ENCODE measurements at regions not wholly inside any gene's neighbourhood (a gene's known extent, or its start where the extent isn't known, plus 50 kb on each side); places are given as distances from the start of the nearest gene placed in this dataset.

DNA sequence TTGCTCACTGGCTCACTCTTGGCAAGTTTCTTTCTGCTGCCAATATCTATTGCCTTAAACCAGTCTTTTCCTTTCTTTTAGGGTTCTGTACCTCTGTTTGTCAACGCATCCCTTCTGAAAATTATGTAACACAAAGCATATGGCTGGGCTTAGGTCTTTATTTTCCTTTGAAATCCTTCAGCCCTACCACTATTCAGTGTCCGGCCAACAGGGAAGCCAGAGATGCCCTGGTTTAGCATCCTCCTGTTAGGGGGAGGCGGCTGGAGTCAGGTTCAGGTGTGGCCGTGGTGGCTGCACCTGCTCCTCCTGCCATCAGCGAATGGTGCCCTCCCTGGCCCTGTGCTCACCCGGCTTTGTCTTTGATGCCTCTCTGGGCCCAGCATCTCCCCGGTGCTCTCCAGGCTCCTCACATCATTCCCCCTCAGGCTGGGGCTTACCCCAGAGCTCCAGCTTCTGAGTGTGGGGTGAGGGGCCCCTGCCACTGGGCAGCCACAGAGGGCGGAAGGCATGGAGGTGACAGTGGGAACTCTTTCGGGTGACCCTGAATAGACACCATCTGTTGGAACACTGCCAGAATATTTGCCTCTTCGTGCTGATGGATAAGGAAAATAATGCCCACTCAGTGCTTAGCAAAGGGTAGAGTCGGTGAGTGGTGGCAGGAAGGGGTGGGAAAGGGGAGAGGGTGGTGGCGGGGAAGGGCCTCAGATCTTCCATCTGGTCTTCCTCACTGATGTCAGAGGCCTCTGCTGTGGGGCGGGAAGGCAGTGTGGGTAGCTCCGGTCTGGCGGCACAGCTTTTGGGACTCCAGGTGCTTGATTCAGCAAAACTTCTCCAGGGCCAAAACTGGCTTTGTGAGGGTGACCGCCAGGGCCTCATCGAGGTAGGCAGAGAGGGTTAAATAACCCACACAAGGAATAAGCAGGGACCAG lies 97.2 kb downstream of the DACT2 start:
- Mint-ChIP-seq H3K27me3 (ENCODE audit: low read depth) (no peaks in the 10 kb centered on the region), H3K4me3 (no peak overlapping the region), H3K9me3 (peaks cover 3% of the 10 kb centered on the region; the same call in 1 of the 2 replicates), H3K36me3 (no peaks in the 10 kb centered on the region), H3K27ac (no peak overlapping the region), H3K4me1 (peaks cover 20% of the 10 kb centered on the region)
- ChIA-PET CTCF (no interaction called here), POLR2A (no interaction called here)
- no peak for ATAC-seq
- TF ChIP-seq, protein P1, sequence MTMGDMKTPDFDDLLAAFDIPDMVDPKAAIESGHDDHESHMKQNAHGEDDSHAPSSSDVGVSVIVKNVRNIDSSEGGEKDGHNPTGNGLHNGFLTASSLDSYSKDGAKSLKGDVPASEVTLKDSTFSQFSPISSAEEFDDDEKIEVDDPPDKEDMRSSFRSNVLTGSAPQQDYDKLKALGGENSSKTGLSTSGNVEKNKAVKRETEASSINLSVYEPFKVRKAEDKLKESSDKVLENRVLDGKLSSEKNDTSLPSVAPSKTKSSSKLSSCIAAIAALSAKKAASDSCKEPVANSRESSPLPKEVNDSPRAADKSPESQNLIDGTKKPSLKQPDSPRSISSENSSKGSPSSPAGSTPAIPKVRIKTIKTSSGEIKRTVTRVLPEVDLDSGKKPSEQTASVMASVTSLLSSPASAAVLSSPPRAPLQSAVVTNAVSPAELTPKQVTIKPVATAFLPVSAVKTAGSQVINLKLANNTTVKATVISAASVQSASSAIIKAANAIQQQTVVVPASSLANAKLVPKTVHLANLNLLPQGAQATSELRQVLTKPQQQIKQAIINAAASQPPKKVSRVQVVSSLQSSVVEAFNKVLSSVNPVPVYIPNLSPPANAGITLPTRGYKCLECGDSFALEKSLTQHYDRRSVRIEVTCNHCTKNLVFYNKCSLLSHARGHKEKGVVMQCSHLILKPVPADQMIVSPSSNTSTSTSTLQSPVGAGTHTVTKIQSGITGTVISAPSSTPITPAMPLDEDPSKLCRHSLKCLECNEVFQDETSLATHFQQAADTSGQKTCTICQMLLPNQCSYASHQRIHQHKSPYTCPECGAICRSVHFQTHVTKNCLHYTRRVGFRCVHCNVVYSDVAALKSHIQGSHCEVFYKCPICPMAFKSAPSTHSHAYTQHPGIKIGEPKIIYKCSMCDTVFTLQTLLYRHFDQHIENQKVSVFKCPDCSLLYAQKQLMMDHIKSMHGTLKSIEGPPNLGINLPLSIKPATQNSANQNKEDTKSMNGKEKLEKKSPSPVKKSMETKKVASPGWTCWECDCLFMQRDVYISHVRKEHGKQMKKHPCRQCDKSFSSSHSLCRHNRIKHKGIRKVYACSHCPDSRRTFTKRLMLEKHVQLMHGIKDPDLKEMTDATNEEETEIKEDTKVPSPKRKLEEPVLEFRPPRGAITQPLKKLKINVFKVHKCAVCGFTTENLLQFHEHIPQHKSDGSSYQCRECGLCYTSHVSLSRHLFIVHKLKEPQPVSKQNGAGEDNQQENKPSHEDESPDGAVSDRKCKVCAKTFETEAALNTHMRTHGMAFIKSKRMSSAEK (CRISPR knock-in tag; IDR thresholded peaks at IDR 0.05; ENCODE audit: borderline replicate concordance): no peak
- TF ChIP-seq ZNF219 (CRISPR knock-in tag; IDR thresholded peaks at IDR 0.05; ENCODE audit: borderline replicate concordance) (no peak), ZNF416 (CRISPR knock-in tag; IDR thresholded peaks at IDR 0.05) (no peak), SOX15 (CRISPR knock-in tag; IDR thresholded peaks at IDR 0.05) (no peak), GRHL2 (CRISPR knock-in tag; IDR thresholded peaks at IDR 0.05; ENCODE audit: insufficient replicate concordance, severe bottlenecking) (no peak), MYBL2 (CRISPR knock-in tag; IDR thresholded peaks at IDR 0.05) (no peak), NR3C1 (CRISPR knock-in tag; conservative IDR thresholded peaks at IDR 0.05; ENCODE audit: low read depth) (no peak), ZNF396 (CRISPR knock-in tag; IDR thresholded peaks at IDR 0.05; ENCODE audit: borderline replicate concordance) (no peak), ETV6 (CRISPR knock-in tag; IDR thresholded peaks at IDR 0.05) (no peak), EMX1 (CRISPR knock-in tag; IDR thresholded peaks at IDR 0.05) (no peak), FOXK1 (CRISPR knock-in tag; IDR thresholded peaks at IDR 0.05) (no peak), FOXP1 (CRISPR knock-in tag; IDR thresholded peaks at IDR 0.05; ENCODE audit: borderline replicate concordance) (no peak), IRF2 (CRISPR knock-in tag; IDR thresholded peaks at IDR 0.05; ENCODE audit: borderline replicate concordance, low read depth) (no peak)
- TF ChIP-seq, protein P2, sequence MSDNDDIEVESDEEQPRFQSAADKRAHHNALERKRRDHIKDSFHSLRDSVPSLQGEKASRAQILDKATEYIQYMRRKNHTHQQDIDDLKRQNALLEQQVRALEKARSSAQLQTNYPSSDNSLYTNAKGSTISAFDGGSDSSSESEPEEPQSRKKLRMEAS (CRISPR knock-in tag; IDR thresholded peaks at IDR 0.05): no peak
- TF ChIP-seq, protein P3, sequence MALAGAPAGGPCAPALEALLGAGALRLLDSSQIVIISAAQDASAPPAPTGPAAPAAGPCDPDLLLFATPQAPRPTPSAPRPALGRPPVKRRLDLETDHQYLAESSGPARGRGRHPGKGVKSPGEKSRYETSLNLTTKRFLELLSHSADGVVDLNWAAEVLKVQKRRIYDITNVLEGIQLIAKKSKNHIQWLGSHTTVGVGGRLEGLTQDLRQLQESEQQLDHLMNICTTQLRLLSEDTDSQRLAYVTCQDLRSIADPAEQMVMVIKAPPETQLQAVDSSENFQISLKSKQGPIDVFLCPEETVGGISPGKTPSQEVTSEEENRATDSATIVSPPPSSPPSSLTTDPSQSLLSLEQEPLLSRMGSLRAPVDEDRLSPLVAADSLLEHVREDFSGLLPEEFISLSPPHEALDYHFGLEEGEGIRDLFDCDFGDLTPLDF (CRISPR knock-in tag; IDR thresholded peaks at IDR 0.05): no peak
- TF ChIP-seq, protein P4, sequence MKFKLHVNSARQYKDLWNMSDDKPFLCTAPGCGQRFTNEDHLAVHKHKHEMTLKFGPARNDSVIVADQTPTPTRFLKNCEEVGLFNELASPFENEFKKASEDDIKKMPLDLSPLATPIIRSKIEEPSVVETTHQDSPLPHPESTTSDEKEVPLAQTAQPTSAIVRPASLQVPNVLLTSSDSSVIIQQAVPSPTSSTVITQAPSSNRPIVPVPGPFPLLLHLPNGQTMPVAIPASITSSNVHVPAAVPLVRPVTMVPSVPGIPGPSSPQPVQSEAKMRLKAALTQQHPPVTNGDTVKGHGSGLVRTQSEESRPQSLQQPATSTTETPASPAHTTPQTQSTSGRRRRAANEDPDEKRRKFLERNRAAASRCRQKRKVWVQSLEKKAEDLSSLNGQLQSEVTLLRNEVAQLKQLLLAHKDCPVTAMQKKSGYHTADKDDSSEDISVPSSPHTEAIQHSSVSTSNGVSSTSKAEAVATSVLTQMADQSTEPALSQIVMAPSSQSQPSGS (CRISPR knock-in tag; IDR thresholded peaks at IDR 0.05; ENCODE audit: borderline replicate concordance, low read depth): no peak
- TF ChIP-seq, protein P5, sequence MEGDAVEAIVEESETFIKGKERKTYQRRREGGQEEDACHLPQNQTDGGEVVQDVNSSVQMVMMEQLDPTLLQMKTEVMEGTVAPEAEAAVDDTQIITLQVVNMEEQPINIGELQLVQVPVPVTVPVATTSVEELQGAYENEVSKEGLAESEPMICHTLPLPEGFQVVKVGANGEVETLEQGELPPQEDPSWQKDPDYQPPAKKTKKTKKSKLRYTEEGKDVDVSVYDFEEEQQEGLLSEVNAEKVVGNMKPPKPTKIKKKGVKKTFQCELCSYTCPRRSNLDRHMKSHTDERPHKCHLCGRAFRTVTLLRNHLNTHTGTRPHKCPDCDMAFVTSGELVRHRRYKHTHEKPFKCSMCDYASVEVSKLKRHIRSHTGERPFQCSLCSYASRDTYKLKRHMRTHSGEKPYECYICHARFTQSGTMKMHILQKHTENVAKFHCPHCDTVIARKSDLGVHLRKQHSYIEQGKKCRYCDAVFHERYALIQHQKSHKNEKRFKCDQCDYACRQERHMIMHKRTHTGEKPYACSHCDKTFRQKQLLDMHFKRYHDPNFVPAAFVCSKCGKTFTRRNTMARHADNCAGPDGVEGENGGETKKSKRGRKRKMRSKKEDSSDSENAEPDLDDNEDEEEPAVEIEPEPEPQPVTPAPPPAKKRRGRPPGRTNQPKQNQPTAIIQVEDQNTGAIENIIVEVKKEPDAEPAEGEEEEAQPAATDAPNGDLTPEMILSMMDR (IDR thresholded peaks at IDR 0.05): no peak
- TF ChIP-seq, protein P6, sequence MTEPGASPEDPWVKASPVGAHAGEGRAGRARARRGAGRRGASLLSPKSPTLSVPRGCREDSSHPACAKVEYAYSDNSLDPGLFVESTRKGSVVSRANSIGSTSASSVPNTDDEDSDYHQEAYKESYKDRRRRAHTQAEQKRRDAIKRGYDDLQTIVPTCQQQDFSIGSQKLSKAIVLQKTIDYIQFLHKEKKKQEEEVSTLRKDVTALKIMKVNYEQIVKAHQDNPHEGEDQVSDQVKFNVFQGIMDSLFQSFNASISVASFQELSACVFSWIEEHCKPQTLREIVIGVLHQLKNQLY (CRISPR knock-in tag; IDR thresholded peaks at IDR 0.05): no peak
- TF ChIP-seq, protein P7, sequence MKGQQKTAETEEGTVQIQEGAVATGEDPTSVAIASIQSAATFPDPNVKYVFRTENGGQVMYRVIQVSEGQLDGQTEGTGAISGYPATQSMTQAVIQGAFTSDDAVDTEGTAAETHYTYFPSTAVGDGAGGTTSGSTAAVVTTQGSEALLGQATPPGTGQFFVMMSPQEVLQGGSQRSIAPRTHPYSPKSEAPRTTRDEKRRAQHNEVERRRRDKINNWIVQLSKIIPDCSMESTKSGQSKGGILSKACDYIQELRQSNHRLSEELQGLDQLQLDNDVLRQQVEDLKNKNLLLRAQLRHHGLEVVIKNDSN (CRISPR knock-in tag; IDR thresholded peaks at IDR 0.05): no peak
- TF ChIP-seq, protein P8, sequence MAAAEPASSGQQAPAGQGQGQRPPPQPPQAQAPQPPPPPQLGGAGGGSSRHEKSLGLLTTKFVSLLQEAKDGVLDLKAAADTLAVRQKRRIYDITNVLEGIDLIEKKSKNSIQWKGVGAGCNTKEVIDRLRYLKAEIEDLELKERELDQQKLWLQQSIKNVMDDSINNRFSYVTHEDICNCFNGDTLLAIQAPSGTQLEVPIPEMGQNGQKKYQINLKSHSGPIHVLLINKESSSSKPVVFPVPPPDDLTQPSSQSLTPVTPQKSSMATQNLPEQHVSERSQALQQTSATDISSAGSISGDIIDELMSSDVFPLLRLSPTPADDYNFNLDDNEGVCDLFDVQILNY (CRISPR knock-in tag; IDR thresholded peaks at IDR 0.05): no peak
- no peak for DNase-seq (ENCODE audit: low spot score)
